ENCODE measurements at regions not wholly inside any gene's neighbourhood (a gene's known extent, or its start where the extent isn't known, plus 50 kb on each side); places are given as distances from the start of the nearest gene placed in this dataset.
"Not testable (repeated sequence)": the region's sequence is repeated elsewhere in the genome, so short reads cannot be mapped to it uniquely, and the experiment has no call there.

- DNase-seq = no peak
Measured at GRCh38 chr3:161602475-161602874, 105.9 kb downstream of the OTOL1 start.

GRCh38 chr3:161602918-161603317 lies 106.3 kb downstream of the OTOL1 start:
- DNase-seq = no peak

- DNase-seq = no peak
Measured at GRCh38 chr3:161607056-161607455, 110.4 kb downstream of the OTOL1 start.

- no peak for DNase-seq
Measured at GRCh38 chr3:161619351-161619750, 122.7 kb downstream of the OTOL1 start.

- DNase-seq = no peak
Measured at GRCh38 chr3:161630794-161631193, 134.2 kb downstream of the OTOL1 start.

- no peak for DNase-seq
Measured at GRCh38 chr3:161631536-161631935, 134.9 kb downstream of the OTOL1 start.

GRCh38 chr3:161637559-161637958 lies 141.0 kb downstream of the OTOL1 start:
- no peak for DNase-seq

- DNase-seq = not testable (repeated sequence)
Measured at GRCh38 chr3:161639095-161639494, 142.5 kb downstream of the OTOL1 start.

GRCh38 chr3:161640181-161640580 lies 143.6 kb downstream of the OTOL1 start:
- DNase-seq = no peak

- DNase-seq = no peak
Measured at GRCh38 chr3:161641287-161641686, 144.7 kb downstream of the OTOL1 start.

- no peak for DNase-seq
Measured at GRCh38 chr3:161644891-161645635, 148.5 kb downstream of the OTOL1 start.

GRCh38 chr3:161647936-161648470 lies 151.4 kb downstream of the OTOL1 start:
- no peak for DNase-seq

- no peak for DNase-seq
Measured at GRCh38 chr3:161649900-161650484, 153.4 kb downstream of the OTOL1 start.

- no peak for DNase-seq
Measured at GRCh38 chr3:161657786-161658185, 161.2 kb downstream of the OTOL1 start.

- DNase-seq = no peak
Measured at GRCh38 chr3:161671141-161671540, 174.5 kb downstream of the OTOL1 start.

GRCh38 chr3:161672478-161672877 lies 175.9 kb downstream of the OTOL1 start:
- DNase-seq = no peak

- DNase-seq = no peak
Measured at GRCh38 chr3:161673866-161674265, 177.3 kb downstream of the OTOL1 start.

GRCh38 chr3:161674402-161674801 lies 177.8 kb downstream of the OTOL1 start:
- no peak for DNase-seq

GRCh38 chr3:161681831-161682230 lies 185.2 kb downstream of the OTOL1 start:
- not testable (repeated sequence) for DNase-seq

GRCh38 chr3:161682715-161683114 lies 186.1 kb downstream of the OTOL1 start:
- no peak for DNase-seq

- DNase-seq = peak; percentile 43
Measured at GRCh38 chr3:161689584-161690298, 193.1 kb downstream of the OTOL1 start.

- peak; percentile 8 for DNase-seq
Measured at GRCh38 chr3:161690299-161690620, 193.7 kb downstream of the OTOL1 start.

- no peak for DNase-seq
Measured at GRCh38 chr3:161691677-161692076, 195.1 kb downstream of the OTOL1 start.

Data from NCI-H345 (cell line).